ENCODE measurements at regions not wholly inside any gene's neighbourhood (a gene's known extent, or its start where the extent isn't known, plus 50 kb on each side); places are given as distances from the start of the nearest gene placed in this dataset.

DNA sequence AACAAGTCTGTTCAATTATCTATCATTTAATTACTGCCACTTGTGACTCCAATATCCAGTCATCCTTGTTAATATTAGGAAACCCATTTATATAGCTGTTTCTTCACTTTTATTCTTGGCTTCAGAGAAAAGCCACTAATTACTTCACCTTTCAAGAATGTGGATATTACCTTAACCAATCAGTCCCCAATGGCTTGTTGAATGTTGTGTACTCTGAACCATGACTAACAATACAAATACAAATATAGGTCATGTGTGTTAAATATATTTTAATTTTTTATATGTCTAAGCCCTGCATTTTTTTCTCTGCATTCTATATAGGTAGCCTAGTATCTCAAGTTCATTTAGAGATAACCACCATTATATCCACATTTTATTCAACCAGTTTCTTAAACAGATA lies 1513.4 kb upstream of the AGA start:
- ATAC-seq (ENCODE audit: insufficient read depth, low read depth) (no peak), DNase-seq (no peak)
- no peaks in the 10 kb centered on the region for H3K27me3 ChIP-seq (ENCODE audit: insufficient read depth, low read length, poor library complexity)
- no peaks in the 10 kb centered on the region for H3K4me1 ChIP-seq (ENCODE audit: insufficient read depth, low read length)
- no peak for TF ChIP-seq EZH2 (IDR thresholded peaks at IDR 0.05; ENCODE audit: borderline replicate concordance, low read depth, low read length, severe bottlenecking)
- TF ChIP-seq, protein P1, sequence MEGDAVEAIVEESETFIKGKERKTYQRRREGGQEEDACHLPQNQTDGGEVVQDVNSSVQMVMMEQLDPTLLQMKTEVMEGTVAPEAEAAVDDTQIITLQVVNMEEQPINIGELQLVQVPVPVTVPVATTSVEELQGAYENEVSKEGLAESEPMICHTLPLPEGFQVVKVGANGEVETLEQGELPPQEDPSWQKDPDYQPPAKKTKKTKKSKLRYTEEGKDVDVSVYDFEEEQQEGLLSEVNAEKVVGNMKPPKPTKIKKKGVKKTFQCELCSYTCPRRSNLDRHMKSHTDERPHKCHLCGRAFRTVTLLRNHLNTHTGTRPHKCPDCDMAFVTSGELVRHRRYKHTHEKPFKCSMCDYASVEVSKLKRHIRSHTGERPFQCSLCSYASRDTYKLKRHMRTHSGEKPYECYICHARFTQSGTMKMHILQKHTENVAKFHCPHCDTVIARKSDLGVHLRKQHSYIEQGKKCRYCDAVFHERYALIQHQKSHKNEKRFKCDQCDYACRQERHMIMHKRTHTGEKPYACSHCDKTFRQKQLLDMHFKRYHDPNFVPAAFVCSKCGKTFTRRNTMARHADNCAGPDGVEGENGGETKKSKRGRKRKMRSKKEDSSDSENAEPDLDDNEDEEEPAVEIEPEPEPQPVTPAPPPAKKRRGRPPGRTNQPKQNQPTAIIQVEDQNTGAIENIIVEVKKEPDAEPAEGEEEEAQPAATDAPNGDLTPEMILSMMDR (IDR thresholded peaks at IDR 0.05; ENCODE audit: borderline replicate concordance, extremely low read depth, low read length, poor library complexity, severe bottlenecking): no peak
- no peaks in the 10 kb centered on the region for H4K20me1 ChIP-seq (ENCODE audit: insufficient read depth, low read length)
- no peak overlapping the region for H2AFZ ChIP-seq (ENCODE audit: low read depth, low read length)
- H3K9ac ChIP-seq (ENCODE audit: low read depth, low read length): no peak overlapping the region
- peaks cover 8% of the 10 kb centered on the region for H3K9me3 ChIP-seq (ENCODE audit: insufficient read depth, low read length, severe bottlenecking)
- H3K79me2 ChIP-seq (ENCODE audit: insufficient read depth, low read length): no peaks in the 10 kb centered on the region
- no peaks in the 10 kb centered on the region for H3K36me3 ChIP-seq (ENCODE audit: insufficient read depth, low read length)
- H3K27ac ChIP-seq (ENCODE audit: low read length): no peak overlapping the region
- no peak overlapping the region for H3K4me2 ChIP-seq (ENCODE audit: insufficient read depth, low read length)
- H3K4me3 ChIP-seq (ENCODE audit: low read depth in 1 of 2, low read length in 2 of 2): no peak overlapping the region

DNA sequence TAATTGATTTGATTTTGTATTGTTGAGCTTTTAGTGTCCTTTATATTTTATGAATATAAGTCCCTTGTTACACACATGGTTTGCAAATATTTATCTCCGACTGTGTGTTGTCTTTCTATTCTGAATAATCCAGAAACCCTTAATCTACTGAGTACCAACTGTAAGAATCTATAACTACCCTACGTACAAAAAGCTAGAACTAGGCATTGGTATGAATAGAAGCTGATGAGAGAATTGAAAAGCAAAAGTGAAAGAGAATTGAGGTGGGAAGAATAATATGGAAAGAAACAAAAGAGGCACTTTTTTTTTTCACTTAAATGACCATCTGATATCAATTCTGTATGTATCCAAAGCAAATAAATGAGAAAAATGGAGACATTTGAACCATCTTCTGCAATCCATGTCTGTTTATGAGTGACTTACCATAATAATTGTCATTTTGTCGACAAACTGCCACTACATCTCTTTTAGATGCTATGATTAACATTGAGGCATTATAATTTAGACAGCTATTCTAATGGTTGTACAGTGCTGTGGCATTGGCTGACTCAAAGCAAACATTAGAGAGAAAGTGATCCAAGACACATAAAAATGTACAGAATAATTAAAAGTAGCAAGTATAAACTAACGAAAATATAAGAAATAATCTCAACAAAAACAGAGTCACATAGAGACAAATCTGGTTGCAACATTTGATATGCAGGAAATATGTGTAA lies 1516.6 kb upstream of the AGA start:
- no peak overlapping the region for H3K4me2 ChIP-seq (ENCODE audit: insufficient read depth, low read length)
- TF ChIP-seq EZH2 (IDR thresholded peaks at IDR 0.05; ENCODE audit: borderline replicate concordance, low read depth, low read length, severe bottlenecking): no peak
- TF ChIP-seq, protein P1 (IDR thresholded peaks at IDR 0.05; ENCODE audit: borderline replicate concordance, extremely low read depth, low read length, poor library complexity, severe bottlenecking): no peak
- no peaks in the 10 kb centered on the region for H3K4me1 ChIP-seq (ENCODE audit: insufficient read depth, low read length)
- no peaks in the 10 kb centered on the region for H3K36me3 ChIP-seq (ENCODE audit: insufficient read depth, low read length)
- no peak overlapping the region for H2AFZ ChIP-seq (ENCODE audit: low read depth, low read length)
- no peak for ATAC-seq (ENCODE audit: insufficient read depth, low read depth)
- H3K9me3 ChIP-seq (ENCODE audit: insufficient read depth, low read length, severe bottlenecking): peaks cover 2% of the 10 kb centered on the region
- H4K20me1 ChIP-seq (ENCODE audit: insufficient read depth, low read length): no peaks in the 10 kb centered on the region
- H3K27ac ChIP-seq (ENCODE audit: low read length): no peak overlapping the region
- no peaks in the 10 kb centered on the region for H3K79me2 ChIP-seq (ENCODE audit: insufficient read depth, low read length)
- no peaks in the 10 kb centered on the region for H3K27me3 ChIP-seq (ENCODE audit: insufficient read depth, low read length, poor library complexity)
- no peak overlapping the region for H3K4me3 ChIP-seq (ENCODE audit: low read depth in 1 of 2, low read length in 2 of 2)
- no peak for DNase-seq
- H3K9ac ChIP-seq (ENCODE audit: low read depth, low read length): no peak overlapping the region

GRCh38 chr4:178963446-178964045 lies 1521.3 kb upstream of the AGA start:
- Histone ChIP-seq H3K9me3 (ENCODE audit: insufficient read depth, low read length, severe bottlenecking) (no peaks in the 10 kb centered on the region), H4K20me1 (ENCODE audit: insufficient read depth, low read length) (no peaks in the 10 kb centered on the region), H3K9ac (ENCODE audit: low read depth, low read length) (no peak overlapping the region), H3K36me3 (ENCODE audit: insufficient read depth, low read length) (no peaks in the 10 kb centered on the region), H3K27me3 (ENCODE audit: insufficient read depth, low read length, poor library complexity) (no peaks in the 10 kb centered on the region), H2AFZ (ENCODE audit: low read depth, low read length) (no peak overlapping the region), H3K79me2 (ENCODE audit: insufficient read depth, low read length) (no peaks in the 10 kb centered on the region), H3K27ac (ENCODE audit: low read length) (no peak overlapping the region), H3K4me2 (ENCODE audit: insufficient read depth, low read length) (no peak overlapping the region), H3K4me1 (ENCODE audit: insufficient read depth, low read length) (no peaks in the 10 kb centered on the region), H3K4me3 (ENCODE audit: low read depth in 1 of 2, low read length in 2 of 2) (no peak overlapping the region)
- no peak for ATAC-seq (ENCODE audit: insufficient read depth, low read depth)
- TF ChIP-seq EZH2 (IDR thresholded peaks at IDR 0.05; ENCODE audit: borderline replicate concordance, low read depth, low read length, severe bottlenecking): no peak
- no peak for DNase-seq

GRCh38 chr4:178966644-178967043 lies 1524.4 kb upstream of the AGA start:
- H3K27ac ChIP-seq (ENCODE audit: low read length): no peak overlapping the region
- H3K27me3 ChIP-seq (ENCODE audit: insufficient read depth, low read length, poor library complexity): no peaks in the 10 kb centered on the region
- no peaks in the 10 kb centered on the region for H3K4me1 ChIP-seq (ENCODE audit: insufficient read depth, low read length)
- H2AFZ ChIP-seq (ENCODE audit: low read depth, low read length): no peak overlapping the region
- no peak for ATAC-seq (ENCODE audit: insufficient read depth, low read depth)
- DNase-seq: no peak
- no peaks in the 10 kb centered on the region for H3K79me2 ChIP-seq (ENCODE audit: insufficient read depth, low read length)
- H3K9me3 ChIP-seq (ENCODE audit: insufficient read depth, low read length, severe bottlenecking): no peaks in the 10 kb centered on the region
- no peaks in the 10 kb centered on the region for H4K20me1 ChIP-seq (ENCODE audit: insufficient read depth, low read length)
- H3K9ac ChIP-seq (ENCODE audit: low read depth, low read length): no peak overlapping the region
- no peak overlapping the region for H3K4me2 ChIP-seq (ENCODE audit: insufficient read depth, low read length)
- TF ChIP-seq EZH2 (IDR thresholded peaks at IDR 0.05; ENCODE audit: borderline replicate concordance, low read depth, low read length, severe bottlenecking): no peak
- TF ChIP-seq, protein P1 (IDR thresholded peaks at IDR 0.05; ENCODE audit: borderline replicate concordance, extremely low read depth, low read length, poor library complexity, severe bottlenecking): no peak
- no peaks in the 10 kb centered on the region for H3K36me3 ChIP-seq (ENCODE audit: insufficient read depth, low read length)
- H3K4me3 ChIP-seq (ENCODE audit: low read depth in 1 of 2, low read length in 2 of 2): no peak overlapping the region
